Left ventricle myocardium inferior (tissue), 1 donor: ENCODE measurements at regions not wholly inside any gene's neighbourhood (a gene's known extent, or its start where the extent isn't known, plus 50 kb on each side); places are given as distances from the start of the nearest gene placed in this dataset.

Source experiments
- DNase-seq: peaks from one replicate; pipeline ENCODE4 v3.0.0-alpha.2; 2020
- H3K27ac ChIP-seq: fragments of 200-600 bp; replicated peaks from 2 replicates; pipeline ENCODE4 v1.8.0; 2021
- H3K27me3 ChIP-seq: fragments of 200-600 bp; 2 replicates; pipeline ENCODE4 v1.8.0; 2021; ENCODE audit warnings: low read depth
- H3K36me3 ChIP-seq: fragments of 200-600 bp; 2 replicates; pipeline ENCODE4 v1.8.0; 2021
- H3K4me1 ChIP-seq: fragments of 200-600 bp; 2 replicates; pipeline ENCODE4 v1.8.0; 2021
- H3K4me3 ChIP-seq: fragments of 200-600 bp; 2 replicates; pipeline ENCODE4 v1.8.0; 2021; ENCODE audit warnings: mild to moderate bottlenecking, moderate library complexity
- H3K9me3 ChIP-seq: fragments of 200-600 bp; replicated peaks from 2 replicates; pipeline ENCODE4 v1.8.0; 2021
- CTCF ChIP-seq: fragments of 200-600 bp; IDR thresholded peaks from 2 replicates; pipeline ENCODE4 v1.8.0; 2021; ENCODE audit warnings: antibody characterized with exemption, mild to moderate bottlenecking, borderline replicate concordance
- intact Hi-C: fragments of 100-400 bp; cut with micrococcal nuclease; formaldehyde crosslinking; loops from one replicate; pipeline ENCODE4 v1.11.0; 2022
- donor health status: DM: no; HTN: yes; CAD: no; lungs with severe emphysema.

GRCh38 chr14:76974365-76974764, 54.1 kb downstream of the IRF2BPL start:
- TF ChIP-seq CTCF: no peak
- no peaks in the 10 kb centered on the region for H3K36me3 ChIP-seq
- H3K9me3 ChIP-seq: no peaks in the 10 kb centered on the region
- H3K4me3 ChIP-seq: no peak overlapping the region
- no peaks in the 10 kb centered on the region for H3K27me3 ChIP-seq
- no peak overlapping the region for H3K27ac ChIP-seq
- no peak for DNase-seq
- H3K4me1 ChIP-seq: no peaks in the 10 kb centered on the region
- intact Hi-C loops: no loop called here

- intact Hi-C loops: no loop called here
- no peaks in the 10 kb centered on the region for H3K27me3 ChIP-seq
- no peaks in the 10 kb centered on the region for H3K9me3 ChIP-seq
- no peak overlapping the region for H3K27ac ChIP-seq
- no peaks in the 10 kb centered on the region for H3K36me3 ChIP-seq
- no peaks in the 10 kb centered on the region for H3K4me1 ChIP-seq
- no peak for DNase-seq
- no peak for TF ChIP-seq CTCF
- H3K4me3 ChIP-seq: no peak overlapping the region
Observed at GRCh38 chr14:76971549-76971948, 57.0 kb downstream of the IRF2BPL start.

- no peak for DNase-seq
- no peaks in the 10 kb centered on the region for H3K4me1 ChIP-seq
- no peaks in the 10 kb centered on the region for H3K27me3 ChIP-seq
- H3K9me3 ChIP-seq: no peaks in the 10 kb centered on the region
- H3K4me3 ChIP-seq: no peak overlapping the region
- intact Hi-C loops: no loop called here
- TF ChIP-seq CTCF: no peak
- H3K27ac ChIP-seq: no peak overlapping the region
- H3K36me3 ChIP-seq: no peaks in the 10 kb centered on the region
Observed at GRCh38 chr14:76968621-76969063, 59.9 kb downstream of the IRF2BPL start.

GRCh38 chr14:76967788-76968187, 60.7 kb downstream of the IRF2BPL start:
- Histone ChIP-seq H3K9me3 (no peaks in the 10 kb centered on the region), H3K27me3 (no peaks in the 10 kb centered on the region), H3K27ac (no peak overlapping the region), H3K4me3 (no peak overlapping the region), H3K4me1 (no peaks in the 10 kb centered on the region), H3K36me3 (no peaks in the 10 kb centered on the region)
- intact Hi-C loops: no loop called here
- no peak for DNase-seq
- no peak for TF ChIP-seq CTCF

GRCh38 chr14:76965232-76965631, 63.3 kb downstream of the IRF2BPL start:
- H3K4me3 ChIP-seq: no peak overlapping the region
- no peaks in the 10 kb centered on the region for H3K27me3 ChIP-seq
- H3K36me3 ChIP-seq: no peaks in the 10 kb centered on the region
- no peak for TF ChIP-seq CTCF
- H3K4me1 ChIP-seq: peaks cover 17% of the 10 kb centered on the region
- no peaks in the 10 kb centered on the region for H3K9me3 ChIP-seq
- no peak for DNase-seq
- intact Hi-C loops: no loop called here
- no peak overlapping the region for H3K27ac ChIP-seq

GRCh38 chr14:76964695-76965094, 63.8 kb downstream of the IRF2BPL start:
- peaks cover 17% of the 10 kb centered on the region for H3K4me1 ChIP-seq
- no peak overlapping the region for H3K27ac ChIP-seq
- no peak overlapping the region for H3K4me3 ChIP-seq
- no peaks in the 10 kb centered on the region for H3K9me3 ChIP-seq
- intact Hi-C loops: no loop called here
- no peaks in the 10 kb centered on the region for H3K36me3 ChIP-seq
- no peak for TF ChIP-seq CTCF
- H3K27me3 ChIP-seq: no peaks in the 10 kb centered on the region
- no peak for DNase-seq
